ENCODE measurements at regions not wholly inside any gene's neighbourhood (a gene's known extent, or its start where the extent isn't known, plus 50 kb on each side); places are given as distances from the start of the nearest gene placed in this dataset.
"Not testable (repeated sequence)": the region's sequence is repeated elsewhere in the genome, so short reads cannot be mapped to it uniquely, and the experiment has no call there.

- DNase-seq, result not testable (repeated sequence)
These were observed 139.3 kb downstream of the ATXN7L3B start for GRCh38 chr12:74676955-74677354.

DNA sequence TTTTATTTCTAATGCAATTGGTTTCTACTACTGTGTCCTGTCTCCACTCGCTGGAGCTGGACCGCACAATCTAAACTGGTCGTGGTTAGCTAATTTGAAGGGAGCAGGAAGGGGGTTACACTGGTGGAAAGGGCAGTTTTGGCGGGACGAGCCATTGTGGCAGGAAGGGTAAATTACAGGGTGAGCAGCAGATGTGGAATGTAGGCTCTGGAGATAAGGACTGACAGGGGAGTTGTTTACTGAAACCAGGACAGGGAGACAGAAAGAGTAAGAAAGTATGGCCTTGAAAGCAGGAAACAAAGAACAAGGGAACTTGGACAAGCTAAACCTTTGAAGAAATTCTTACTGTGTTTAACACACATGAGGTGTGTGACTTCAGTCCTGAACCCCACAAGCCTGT, 147.8 kb downstream of the ATXN7L3B start:
- no peak for DNase-seq

DNA sequence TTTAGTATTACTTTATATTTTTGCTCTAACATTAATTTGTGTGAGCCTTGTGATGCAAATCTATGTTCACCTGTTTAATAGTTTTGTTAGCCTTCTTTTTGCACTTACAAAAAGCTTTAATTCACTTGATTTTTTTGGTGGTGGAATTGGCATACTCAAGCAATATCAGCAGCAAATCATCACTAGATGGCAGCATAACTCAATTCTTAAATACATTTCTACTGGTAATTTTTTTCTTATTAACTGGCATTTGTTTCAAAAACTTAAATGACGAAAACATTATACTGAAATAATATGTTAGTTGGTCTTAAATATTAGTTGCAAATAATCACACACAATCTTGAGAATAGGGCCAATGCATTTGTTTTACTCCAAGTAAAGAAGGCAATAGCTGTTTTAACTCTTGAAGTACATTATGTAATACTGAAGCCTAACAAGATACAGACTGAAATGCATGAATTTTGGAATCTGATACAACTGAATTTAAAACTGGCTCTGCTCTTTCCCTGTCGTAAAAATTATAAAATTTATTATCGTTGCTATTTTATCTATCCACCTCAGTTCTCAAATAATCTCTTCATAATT, 151.5 kb downstream of the ATXN7L3B start:
- DNase-seq, result peak in 1 of 51 donors; percentile 25

DNA sequence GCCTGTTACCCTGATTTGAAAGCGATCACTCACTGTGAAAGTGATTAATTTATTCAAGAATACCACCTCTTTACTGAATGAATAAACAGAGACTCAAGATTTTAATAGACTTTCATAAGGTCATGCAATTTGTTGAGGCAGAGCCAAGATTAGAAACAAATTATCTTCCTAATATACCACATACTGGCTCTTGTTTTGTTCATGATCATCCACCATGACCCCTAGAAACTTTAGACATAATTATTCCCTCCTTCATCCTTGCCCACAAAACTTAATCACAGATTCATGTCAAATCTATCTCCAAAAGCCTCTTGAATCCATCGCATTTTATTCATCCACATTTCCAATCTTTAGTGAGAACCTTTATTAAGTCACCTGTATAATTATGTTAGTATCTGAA, 152.3 kb downstream of the ATXN7L3B start:
- DNase-seq, result no peak

- no peak for DNase-seq
These were observed 181.8 kb downstream of the ATXN7L3B start for GRCh38 chr12:74719447-74719846.

DNA sequence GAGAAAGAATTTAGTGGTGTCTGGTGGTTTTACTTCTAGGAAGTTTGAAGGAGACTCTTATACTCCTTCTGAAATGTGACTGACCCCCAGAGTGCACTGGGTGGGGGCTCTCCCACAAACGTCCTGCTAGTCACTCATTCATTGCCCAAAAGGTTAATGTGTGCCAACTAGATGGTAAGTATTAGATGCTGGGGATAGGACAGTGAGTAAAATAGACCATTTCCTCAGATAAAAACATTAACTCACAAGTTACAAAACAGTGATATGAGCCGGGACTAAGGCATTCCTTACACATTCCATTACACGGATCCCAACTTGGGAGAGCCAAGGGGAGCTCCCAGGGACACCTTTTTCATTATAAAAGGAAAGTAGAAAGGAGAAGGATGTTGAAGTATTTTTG, 185.1 kb downstream of the ATXN7L3B start:
- DNase-seq, result no peak

DNA sequence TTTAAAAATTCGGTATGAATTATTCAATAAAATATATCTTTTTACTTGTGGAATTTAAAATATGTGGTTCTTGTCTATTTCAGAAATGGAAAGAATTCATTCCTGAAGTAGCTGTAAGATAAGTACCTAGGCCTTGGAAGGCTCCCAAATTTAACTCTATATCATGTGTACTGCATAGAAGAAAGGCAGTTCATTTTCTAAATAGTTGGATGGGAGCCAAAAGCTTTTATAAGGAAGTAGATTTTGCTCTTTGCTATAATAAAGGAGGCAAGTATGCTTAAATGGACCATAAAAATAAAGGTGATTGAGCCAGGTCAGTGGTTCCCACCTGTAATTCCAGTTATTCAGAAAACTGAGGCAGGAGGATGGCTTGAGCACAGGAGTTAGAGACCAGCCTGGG, 187.5 kb downstream of the ATXN7L3B start:
- no peak for DNase-seq

GRCh38 chr12:74728006-74728405, 190.4 kb downstream of the ATXN7L3B start:
- DNase-seq, result no peak

- no peak for DNase-seq
These were observed 194.6 kb downstream of the ATXN7L3B start for GRCh38 chr12:74732164-74732784.

DNA sequence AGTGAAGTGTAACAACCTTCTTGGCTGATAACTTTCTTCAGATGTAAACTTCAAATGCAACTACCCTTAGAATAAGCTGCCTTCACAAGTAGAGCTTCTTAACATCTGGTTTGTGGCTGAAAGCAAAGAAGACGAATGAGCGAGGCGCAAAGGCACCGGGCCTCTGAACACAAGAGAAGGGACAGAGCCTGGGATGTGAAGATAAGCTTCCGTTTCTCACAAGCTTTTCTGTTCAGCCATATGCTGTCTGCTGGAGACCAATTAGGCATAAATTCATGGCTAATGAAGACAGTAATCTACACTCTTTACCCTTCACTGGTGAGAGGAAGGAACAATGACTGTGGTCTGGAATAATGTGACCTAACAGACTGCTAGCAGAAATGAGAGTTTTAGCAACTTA, 195.2 kb downstream of the ATXN7L3B start:
- DNase-seq, result no peak

- no peak for DNase-seq
These were observed 203.5 kb downstream of the ATXN7L3B start for GRCh38 chr12:74741112-74741511.

- DNase-seq, result no peak
These were observed 209.7 kb downstream of the ATXN7L3B start for GRCh38 chr12:74747305-74747704.

DNA sequence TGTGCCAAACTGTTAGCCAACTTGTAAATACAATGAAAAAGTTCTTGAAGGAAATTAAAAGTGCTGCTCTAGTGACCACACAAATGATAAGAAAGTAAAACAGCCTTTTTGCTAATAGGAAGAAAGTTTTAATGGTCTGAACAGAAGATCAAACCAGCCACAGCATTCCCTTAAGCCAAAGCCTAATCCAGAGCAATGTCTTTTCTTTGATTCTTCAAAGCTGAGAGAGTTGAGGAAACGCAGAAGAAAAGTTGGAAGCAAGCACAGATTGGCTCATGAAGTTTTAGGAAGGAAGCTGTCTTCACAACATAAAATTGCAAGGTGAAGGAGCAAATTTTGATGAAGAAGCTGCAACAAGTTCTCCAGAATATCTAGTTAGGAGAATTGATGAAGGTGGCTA, 213.8 kb downstream of the ATXN7L3B start:
- DNase-seq, result no peak

DNA sequence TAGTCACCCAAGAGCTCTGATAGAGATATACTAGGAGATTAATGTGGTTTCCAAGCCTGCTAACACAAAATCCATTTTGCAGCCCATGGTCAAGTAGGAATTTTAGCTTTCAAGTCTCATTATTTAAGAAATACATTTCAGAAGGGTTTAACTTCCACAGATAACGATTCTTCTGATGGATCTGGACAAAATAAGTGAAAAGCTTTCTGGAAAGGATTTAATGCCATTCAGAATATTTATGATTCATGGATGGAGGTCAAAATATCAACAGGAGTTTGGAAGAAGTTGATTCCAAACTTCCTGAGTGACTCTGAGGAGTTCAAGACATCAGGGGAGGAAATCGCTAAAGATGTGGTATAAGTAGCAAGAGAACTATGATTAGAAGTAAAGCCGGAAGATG, 214.6 kb downstream of the ATXN7L3B start:
- DNase-seq, result no peak

DNA sequence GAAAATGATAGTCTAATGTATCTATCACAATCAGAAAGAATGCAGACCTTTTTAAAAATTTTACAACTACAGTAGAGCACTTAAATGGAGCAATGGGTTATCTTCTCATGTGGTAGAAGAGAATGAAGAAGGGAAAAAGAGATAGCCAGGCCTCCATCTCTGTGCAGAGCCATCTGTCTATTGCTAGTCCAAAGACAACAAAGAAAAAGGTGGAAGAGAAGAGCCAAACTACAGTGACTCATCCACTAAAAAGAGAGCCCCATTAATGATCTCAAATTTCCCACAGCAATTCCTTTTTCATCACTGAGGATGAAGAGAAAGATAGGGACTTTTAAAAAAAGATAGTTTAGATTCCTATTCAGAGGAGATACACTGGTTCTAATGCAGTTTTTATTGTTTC, 232.9 kb downstream of the ATXN7L3B start:
- DNase-seq, result no peak

GRCh38 chr12:74775276-74775675, 237.6 kb downstream of the ATXN7L3B start:
- no peak for DNase-seq

- DNase-seq, result no peak
These were observed 238.7 kb downstream of the ATXN7L3B start for GRCh38 chr12:74776378-74776777.

GRCh38 chr12:74780182-74780849, 242.7 kb downstream of the ATXN7L3B start:
- DNase-seq, result no peak

DNA sequence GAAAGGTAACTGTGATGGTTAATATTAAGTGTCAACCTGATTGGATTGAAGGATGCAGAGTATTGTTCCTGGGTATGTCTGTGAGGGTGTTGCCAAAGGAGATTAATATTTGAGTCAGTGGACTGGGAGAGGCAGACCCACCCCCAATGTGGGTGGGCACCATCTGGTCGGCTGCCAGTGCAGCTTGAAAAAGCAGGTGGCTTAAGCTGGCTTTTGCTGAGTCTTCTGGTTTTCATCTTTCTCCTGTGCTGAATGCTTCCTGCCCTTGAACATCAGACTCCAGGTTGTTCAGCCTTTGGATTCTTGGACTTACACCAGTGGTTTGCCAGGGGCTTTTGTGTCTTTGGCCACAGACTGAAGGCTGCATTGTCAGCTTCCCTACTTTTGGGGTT, 243.2 kb downstream of the ATXN7L3B start:
- not testable (repeated sequence) for DNase-seq

DNA sequence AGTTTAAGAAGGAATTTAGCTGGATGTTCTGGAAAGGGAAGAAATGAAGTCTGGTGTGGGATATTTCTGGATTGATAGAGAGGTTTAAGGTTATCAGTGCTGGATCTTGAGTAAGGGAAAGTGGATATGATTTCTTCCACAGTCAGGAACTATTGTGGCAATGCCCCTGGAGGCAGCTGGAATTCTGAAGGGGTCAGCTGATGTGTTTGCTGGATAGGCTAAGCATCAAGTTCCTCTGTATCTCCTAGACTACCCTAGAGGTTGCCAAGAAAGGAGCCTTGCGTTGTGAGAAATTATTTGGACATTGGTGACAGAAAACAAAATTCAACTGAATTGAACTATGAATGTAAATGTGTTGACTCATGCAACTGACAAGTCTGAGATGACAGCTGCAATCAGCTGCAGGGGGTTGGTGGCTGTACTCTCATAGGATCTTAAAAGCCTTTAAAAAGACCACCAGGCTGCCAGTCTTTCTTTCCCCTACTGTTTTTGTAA, 244.4 kb downstream of the ATXN7L3B start:
- DNase-seq, result no peak

DNA sequence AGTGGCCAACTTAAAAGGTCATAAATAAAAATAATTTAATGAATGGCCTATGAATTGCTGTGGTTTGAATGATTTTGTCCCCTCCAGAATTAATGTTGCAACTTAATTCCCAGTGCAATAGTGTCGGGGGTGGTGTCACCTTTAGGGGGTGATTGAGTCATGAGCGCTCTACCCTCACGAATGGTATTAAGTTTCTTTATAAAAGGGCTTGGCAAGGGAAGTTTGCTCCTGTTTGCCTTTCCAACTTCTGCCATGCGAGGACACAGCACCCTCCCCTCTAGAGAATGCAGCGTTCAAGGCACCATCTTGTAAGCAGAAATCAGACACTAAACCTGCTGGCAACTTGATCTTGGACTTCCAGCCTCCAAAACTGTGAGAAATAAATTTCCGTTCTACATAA, 253.3 kb downstream of the ATXN7L3B start:
- DNase-seq, result no peak

DNA sequence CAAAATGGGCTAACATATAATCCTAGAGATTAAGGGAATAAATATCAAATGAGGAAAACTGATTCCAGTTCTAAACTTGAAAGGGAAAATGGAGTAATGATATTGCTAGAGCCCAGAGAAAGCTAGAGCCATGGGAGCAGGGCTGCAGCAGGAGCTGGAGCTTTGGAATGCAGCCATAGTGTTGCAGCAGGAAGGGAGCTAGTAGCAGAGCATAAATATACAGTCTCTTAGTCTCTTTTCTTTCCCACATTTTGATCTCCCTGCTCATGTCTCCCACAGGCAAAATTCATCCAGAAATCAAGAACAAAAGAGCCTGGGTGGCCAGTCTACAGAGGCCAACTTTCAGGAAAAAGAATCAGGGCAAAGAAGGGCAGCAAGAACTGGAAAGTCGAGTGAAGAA, 253.7 kb downstream of the ATXN7L3B start:
- DNase-seq, result no peak

- no peak for DNase-seq
These were observed 256.9 kb downstream of the ATXN7L3B start for GRCh38 chr12:74794522-74794921.

Data from hypothalamus (tissue), 51 donors.